ENCODE measurements at regions not wholly inside any gene's neighbourhood (a gene's known extent, or its start where the extent isn't known, plus 50 kb on each side); places are given as distances from the start of the nearest gene placed in this dataset.

DNA sequence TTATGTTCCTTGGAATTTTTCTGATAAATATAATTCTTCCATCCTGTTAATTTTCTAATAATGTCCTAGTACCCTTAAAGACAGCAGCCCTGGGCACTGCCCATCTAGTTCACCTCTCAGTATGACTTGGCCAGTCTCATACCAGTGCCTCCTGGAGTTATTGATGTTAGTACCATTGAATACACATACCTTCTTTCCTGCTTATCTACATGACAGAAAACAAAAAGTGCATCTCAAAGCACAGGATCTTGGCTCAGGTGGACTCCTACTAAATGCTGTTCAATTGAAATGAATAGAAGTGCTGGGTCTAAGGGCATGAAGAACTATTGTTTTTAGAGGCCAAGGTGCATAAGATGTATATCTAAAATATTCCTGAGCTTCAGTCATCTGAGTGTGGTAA is 669.7 kb downstream of the NR2F1-AS1 start:
- Histone ChIP-seq H3K4me3 (no peak overlapping the region), H3K27ac (no peak overlapping the region), H3K27me3 (no peaks in the 10 kb centered on the region), H3K36me3 (no peaks in the 10 kb centered on the region), H3K9me3 (no peaks in the 10 kb centered on the region), H3K4me1 (peaks cover 0 to 7% (median 0%) of the 10 kb centered on the region in 4 donors)
- intact Hi-C loops (cut with DNase I; ENCODE audit: low total_unique reads), result no loop called here
- no peak for DNase-seq
- TF ChIP-seq, protein P1, sequence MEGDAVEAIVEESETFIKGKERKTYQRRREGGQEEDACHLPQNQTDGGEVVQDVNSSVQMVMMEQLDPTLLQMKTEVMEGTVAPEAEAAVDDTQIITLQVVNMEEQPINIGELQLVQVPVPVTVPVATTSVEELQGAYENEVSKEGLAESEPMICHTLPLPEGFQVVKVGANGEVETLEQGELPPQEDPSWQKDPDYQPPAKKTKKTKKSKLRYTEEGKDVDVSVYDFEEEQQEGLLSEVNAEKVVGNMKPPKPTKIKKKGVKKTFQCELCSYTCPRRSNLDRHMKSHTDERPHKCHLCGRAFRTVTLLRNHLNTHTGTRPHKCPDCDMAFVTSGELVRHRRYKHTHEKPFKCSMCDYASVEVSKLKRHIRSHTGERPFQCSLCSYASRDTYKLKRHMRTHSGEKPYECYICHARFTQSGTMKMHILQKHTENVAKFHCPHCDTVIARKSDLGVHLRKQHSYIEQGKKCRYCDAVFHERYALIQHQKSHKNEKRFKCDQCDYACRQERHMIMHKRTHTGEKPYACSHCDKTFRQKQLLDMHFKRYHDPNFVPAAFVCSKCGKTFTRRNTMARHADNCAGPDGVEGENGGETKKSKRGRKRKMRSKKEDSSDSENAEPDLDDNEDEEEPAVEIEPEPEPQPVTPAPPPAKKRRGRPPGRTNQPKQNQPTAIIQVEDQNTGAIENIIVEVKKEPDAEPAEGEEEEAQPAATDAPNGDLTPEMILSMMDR (IDR thresholded peaks at IDR 0.05), result no peak

DNA sequence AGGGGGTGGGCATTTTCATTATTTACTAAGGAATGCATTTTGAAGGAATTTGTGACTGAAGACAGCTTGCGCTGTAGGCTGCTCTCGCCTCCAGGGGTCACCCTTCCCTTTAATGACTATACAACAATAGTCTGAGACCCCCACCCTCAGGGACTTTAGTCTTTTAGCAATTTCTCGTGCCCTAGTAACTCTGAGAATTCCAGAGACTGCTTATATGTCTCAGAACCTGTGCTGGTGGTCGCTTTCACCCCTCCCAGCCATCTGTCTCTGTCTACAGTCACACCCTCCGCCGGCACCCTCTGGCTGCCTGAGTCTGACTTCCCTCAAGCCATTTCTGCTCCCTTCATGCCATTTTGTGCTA is 671.4 kb downstream of the NR2F1-AS1 start:
- H3K36me3 ChIP-seq, result no peaks in the 10 kb centered on the region
- intact Hi-C loops (cut with DNase I; ENCODE audit: low total_unique reads), result no loop called here
- H3K27ac ChIP-seq, result no peak overlapping the region
- TF ChIP-seq, protein P1 (IDR thresholded peaks at IDR 0.05), result no peak
- no peaks in the 10 kb centered on the region for H3K27me3 ChIP-seq
- no peak for DNase-seq
- no peaks in the 10 kb centered on the region for H3K9me3 ChIP-seq
- H3K4me1 ChIP-seq, result peaks cover 0 to 7% (median 0%) of the 10 kb centered on the region in 4 donors
- no peak overlapping the region for H3K4me3 ChIP-seq

DNA sequence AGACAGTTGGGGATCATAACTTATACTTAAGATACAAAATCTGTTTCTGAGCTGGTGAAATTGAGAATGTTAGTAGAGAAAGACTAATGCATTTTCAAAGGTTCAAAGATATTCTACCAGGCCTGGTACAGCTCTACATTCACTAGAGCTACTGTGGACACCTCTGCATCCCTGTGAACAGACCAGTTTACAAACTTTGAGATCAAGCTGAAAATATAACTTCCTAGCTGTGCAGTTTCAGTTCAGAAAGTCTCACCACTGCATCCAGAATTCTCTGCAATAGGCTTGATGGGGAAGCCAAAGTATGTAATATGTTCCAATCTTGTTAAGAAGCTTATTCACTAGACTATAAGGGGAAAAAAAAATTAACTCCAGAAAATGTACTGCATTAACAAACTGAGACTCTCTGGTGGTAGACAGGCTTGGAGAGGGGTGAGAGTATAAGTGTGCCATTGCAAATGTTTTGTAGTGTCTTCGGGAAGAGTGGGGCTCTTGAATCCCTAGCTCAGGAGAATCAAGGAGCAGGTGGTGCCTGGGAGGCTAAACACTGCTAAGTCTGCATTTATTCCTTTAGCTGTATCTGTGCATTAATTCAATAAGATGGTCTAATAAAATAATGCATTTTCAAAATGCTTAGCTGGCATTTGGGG is 671.9 kb downstream of the NR2F1-AS1 start:
- intact Hi-C loops (cut with DNase I; ENCODE audit: low total_unique reads), result no loop called here
- no peak overlapping the region for H3K27ac ChIP-seq
- TF ChIP-seq, protein P1 (IDR thresholded peaks at IDR 0.05), result no peak

DNA sequence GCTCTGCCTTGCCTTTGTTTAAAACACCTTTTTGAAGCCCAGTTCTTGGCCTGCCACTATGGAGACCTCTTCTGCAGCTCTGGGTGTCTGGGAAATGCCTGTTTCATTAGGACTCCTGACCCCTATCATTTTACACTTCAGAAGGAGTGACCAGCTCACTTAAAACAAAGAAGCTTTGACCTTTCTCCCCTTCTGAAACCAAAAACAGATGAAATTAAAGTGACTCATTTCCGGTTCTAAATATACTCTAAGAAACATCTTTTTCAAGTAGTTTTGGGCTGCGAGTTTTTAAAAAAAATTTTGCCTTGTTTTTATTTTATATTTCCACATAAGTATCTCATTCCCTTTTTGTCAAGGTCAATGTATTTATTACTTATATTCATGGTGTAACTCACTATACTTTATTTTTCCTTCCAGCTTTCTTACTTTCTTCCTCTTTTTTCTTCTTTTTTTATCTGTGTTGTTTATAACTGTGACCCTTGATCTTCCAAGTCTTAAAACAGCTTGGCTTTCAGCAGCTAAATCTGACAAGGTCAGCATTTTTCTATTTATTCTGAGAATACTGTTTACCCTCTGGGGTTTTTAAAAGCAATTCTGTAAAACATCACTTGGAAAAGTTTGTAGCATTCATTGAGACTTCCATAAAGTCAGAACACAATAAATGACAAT is 672.9 kb downstream of the NR2F1-AS1 start:
- Histone ChIP-seq H3K4me1 (peaks cover 0 to 7% (median 0%) of the 10 kb centered on the region in 4 donors), H3K4me3 (no peak overlapping the region), H3K27ac (no peak overlapping the region), H3K36me3 (no peaks in the 10 kb centered on the region), H3K9me3 (no peaks in the 10 kb centered on the region), H3K27me3 (no peaks in the 10 kb centered on the region)
- TF ChIP-seq, protein P1 (IDR thresholded peaks at IDR 0.05), result no peak
- intact Hi-C loops (cut with DNase I; ENCODE audit: low total_unique reads), result no loop called here
- DNase-seq, result no peak

More for the DNA sequence above, 671.9 kb downstream of the NR2F1-AS1 start:
- no peaks in the 10 kb centered on the region for H3K9me3 ChIP-seq
- no peak overlapping the region for H3K4me3 ChIP-seq
- no peaks in the 10 kb centered on the region for H3K27me3 ChIP-seq
- DNase-seq, result no peak
- peaks cover 0 to 7% (median 0%) of the 10 kb centered on the region in 4 donors for H3K4me1 ChIP-seq
- H3K36me3 ChIP-seq, result no peaks in the 10 kb centered on the region

DNA sequence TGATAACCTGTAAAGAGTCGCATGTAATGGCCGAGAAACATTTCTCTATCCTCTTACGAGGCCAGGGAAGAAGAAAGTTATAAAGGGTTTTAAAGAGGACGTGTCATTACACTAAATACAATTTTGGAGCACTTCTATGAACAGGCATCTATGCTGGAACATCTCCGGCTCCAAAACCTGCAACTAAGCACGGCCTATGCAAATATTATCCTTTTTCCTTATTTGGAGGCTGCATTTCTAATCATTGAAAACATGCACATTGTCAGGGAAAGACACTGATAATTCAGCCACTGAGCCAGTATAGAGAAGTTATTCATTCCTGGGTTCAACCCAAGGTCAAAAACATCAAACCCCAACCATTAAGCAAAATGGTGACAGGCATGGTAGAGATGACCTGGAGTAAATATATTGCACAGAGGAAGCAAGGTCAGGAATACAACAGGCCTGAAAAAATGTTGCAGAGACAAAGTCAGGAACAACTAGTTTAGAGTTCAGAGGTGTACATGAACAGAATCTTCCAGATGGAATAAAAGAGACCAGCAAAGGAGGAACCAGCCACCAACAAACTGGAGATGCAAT is 674.1 kb downstream of the NR2F1-AS1 start:
- Histone ChIP-seq H3K4me3 (no peak overlapping the region), H3K36me3 (no peaks in the 10 kb centered on the region), H3K4me1 (peaks cover 0 to 7% (median 0%) of the 10 kb centered on the region in 4 donors), H3K27me3 (no peaks in the 10 kb centered on the region), H3K9me3 (no peaks in the 10 kb centered on the region), H3K27ac (no peak overlapping the region)
- no peak for DNase-seq
- TF ChIP-seq, protein P1 (IDR thresholded peaks at IDR 0.05), result no peak
- intact Hi-C loops (cut with DNase I; ENCODE audit: low total_unique reads), result no loop called here

All from tibial artery (tissue), 4 donors.